Retina (tissue), 1 donor: ENCODE measurements at regions not wholly inside any gene's neighbourhood (a gene's known extent, or its start where the extent isn't known, plus 50 kb on each side); places are given as distances from the start of the nearest gene placed in this dataset.

Experiments used
- DNase-seq: peaks from one replicate; pipeline ENCODE4 v3.0.0-alpha.2; 2016

GRCh38 chrX:131910586-131910985 is 112.5 kb upstream of the STK26 start:
- no peak for DNase-seq

GRCh38 chrX:131915488-131915887 is 107.6 kb upstream of the STK26 start:
- DNase-seq = no peak

- DNase-seq = no peak
These were observed 105.5 kb upstream of the STK26 start for GRCh38 chrX:131917588-131917987.

GRCh38 chrX:131918839-131919238 is 104.3 kb upstream of the STK26 start:
- DNase-seq = no peak

- no peak for DNase-seq
These were observed 99.4 kb upstream of the STK26 start for GRCh38 chrX:131923614-131924250.

- DNase-seq = no peak
These were observed 84.4 kb upstream of the STK26 start for GRCh38 chrX:131938749-131939148.

GRCh38 chrX:131942034-131942433 is 81.1 kb upstream of the STK26 start:
- no peak for DNase-seq

GRCh38 chrX:131944936-131945902 is 77.9 kb upstream of the STK26 start:
- no peak for DNase-seq

GRCh38 chrX:131951166-131951565 is 71.9 kb upstream of the STK26 start:
- no peak for DNase-seq

GRCh38 chrX:131955099-131955777 is 67.9 kb upstream of the STK26 start:
- no peak for DNase-seq

GRCh38 chrX:131958724-131959123 is 64.4 kb upstream of the STK26 start:
- no peak for DNase-seq

GRCh38 chrX:131970347-131970746 is 52.8 kb upstream of the STK26 start:
- DNase-seq = no peak
